GM21367 (cell line): ENCODE measurements at regions not wholly inside any gene's neighbourhood (a gene's known extent, or its start where the extent isn't known, plus 50 kb on each side); places are given as distances from the start of the nearest gene placed in this dataset.
"Not testable (repeated sequence)": the region's sequence is repeated elsewhere in the genome, so short reads cannot be mapped to it uniquely, and the experiment has no call there.

Experiments used
- ATAC-seq: cut with Tn5 transposase; IDR thresholded peaks from one replicate; pipeline ENCODE4 v1.9.1; 2021; ENCODE audit not compliant: unreplicated experiment

DNA sequence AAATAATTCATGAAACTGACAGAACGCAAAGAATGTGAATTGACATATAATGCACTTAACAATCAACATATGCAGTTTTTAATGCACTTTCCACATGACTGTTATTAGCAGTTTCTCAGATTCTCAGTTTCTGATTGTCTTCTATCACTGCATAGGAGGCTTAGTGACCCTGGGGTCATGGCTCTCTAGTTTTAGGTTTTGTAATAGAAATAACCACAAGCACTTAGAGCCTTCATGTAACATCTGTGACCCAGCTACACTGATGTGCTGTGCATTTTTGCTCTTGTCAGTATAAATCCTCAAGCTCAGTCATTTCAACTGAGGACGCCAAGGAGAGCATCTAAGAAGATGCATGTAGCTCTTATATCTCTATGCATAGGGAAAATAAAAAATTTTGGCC lies 163.1 kb upstream of the IZUMO3 start:
- no peak for ATAC-seq

DNA sequence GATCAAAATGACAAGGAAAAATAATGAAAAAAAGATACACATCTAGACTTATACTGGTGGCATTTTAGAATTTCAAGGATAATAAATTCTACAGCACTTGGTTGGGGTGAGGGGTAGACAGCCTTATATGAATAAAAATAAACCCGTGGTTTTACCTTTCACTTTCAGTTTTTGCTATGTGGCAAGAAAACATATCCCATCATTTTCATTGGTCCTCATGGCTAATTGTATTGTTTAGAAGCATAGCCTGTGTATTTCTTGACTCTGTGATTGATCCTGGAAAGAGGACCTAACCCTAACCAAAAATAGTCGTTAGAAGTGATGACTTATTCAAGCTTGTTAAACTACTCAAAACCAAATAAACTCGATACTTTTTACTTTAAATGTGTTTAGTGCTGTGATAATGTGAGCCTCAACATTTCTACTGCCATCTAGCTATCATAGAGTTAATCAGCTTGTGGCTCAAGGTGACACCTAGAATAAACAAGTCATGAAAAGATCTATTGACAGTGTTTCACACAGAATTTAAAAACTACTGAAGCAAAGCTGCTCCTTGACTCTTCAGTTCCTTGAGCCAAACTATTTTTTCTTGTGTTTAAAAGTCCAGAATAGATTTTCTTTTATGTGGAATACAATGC lies 153.3 kb upstream of the IZUMO3 start:
- ATAC-seq: no peak

DNA sequence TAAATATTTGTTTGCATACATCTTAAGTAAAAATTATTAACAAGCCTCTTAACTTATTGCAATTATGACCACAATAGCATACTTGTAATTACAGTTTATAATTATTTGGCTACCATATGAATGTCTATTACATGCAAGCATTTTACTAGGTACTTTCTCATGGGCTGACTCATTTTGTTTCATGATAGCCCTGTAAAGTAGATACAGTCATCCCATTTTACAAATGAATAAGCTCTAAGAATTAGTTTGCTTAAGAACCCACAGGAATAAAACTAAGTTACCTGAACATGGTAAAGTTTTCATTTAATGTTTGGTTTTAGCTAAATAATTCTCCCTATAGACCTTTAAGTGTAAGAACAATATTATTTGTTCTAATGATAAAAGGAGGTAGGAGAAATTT lies 126.6 kb upstream of the IZUMO3 start:
- ATAC-seq: no peak

DNA sequence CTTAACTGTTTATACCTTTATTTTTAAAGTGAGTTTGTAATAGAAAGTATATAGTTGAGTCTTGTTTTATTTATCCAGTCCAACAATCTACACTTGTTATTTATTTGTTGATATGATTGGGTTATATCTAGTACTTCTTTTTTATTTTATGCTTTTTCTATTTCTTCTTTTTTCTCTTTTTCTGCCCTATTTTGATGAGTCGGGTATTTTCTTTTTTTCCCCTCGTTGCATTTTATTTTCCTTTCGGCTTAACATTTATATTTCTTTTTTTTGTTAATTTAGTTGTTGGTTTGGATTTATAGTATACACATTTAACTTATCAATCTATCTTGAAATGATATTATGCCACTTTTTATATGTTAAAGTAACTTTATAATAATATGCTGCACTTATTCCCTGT lies 111.7 kb upstream of the IZUMO3 start:
- ATAC-seq: no peak

DNA sequence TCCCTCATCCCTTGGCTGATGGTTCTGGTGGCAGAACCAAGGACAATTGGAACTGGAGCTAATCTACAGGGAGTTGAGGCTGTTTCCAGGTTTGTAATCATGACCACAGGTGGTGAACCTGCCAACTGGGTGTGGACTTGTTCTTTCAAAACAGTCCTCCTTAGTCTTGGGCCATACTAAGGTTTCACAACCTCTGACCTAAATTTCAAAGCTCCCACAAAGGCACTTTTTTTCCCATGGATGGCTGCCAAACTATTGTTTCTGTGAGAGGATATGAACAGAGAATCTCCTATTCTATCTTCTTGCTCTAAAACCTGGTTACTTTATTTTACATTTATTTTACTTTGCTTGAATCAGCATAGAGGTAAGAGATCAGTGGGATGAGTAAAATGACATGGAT lies 106.5 kb upstream of the IZUMO3 start:
- ATAC-seq: no peak

DNA sequence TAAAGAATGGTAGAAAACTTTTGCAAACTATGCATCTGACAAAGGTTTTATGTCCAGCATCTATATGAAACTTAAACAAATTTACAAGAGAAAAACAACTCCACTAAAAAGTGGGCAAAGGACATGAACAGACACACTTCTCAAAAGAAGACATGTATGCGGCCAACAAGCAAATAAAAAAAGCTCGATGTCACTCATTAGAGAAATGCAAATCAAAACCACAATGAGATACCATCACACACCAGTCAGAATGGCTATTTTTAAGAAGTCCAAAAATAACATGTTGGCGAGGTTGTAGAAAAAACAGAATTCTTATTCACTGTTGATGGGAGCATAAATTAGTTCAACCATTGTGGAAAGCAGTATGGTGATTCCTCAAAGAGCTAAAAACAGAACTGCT lies 83.1 kb upstream of the IZUMO3 start:
- not testable (repeated sequence) for ATAC-seq

DNA sequence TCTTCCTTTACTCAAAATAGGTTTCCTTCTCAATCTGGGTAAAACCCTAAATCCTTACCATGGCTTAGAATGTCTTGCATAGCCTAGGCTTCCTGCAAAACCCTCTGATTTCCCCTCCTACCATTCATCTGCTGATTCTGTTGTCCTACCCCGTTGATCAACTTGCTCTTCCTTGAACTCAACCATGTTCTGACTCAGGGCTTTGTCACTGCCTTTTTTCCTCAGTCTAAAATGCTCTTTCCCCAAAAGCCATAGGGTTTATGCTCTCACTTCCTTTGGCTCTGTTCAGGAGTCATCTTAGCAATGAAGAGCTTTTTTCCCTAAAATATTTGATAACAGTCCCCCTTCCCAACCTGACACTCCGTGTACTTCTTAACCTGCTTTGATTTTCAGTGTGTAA lies 79.4 kb upstream of the IZUMO3 start:
- ATAC-seq: no peak

DNA sequence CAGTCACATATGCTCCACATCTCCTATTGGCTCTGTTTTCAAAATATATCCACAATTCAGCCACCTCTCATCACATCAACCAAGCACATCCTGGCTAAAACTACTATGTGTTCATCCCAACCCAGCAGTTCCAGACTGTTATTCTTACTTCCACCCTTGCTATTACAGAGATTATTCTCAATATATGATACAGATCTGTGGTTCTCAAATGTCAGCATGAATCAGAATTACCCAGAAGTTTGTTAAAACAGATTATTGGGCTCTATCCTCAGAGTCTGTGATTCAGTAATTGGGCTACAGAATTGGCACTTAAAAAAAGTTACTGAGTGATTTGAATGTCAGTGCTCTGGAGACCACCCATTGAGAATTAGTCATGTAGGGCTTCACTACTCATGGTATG lies 78.8 kb upstream of the IZUMO3 start:
- no peak for ATAC-seq

DNA sequence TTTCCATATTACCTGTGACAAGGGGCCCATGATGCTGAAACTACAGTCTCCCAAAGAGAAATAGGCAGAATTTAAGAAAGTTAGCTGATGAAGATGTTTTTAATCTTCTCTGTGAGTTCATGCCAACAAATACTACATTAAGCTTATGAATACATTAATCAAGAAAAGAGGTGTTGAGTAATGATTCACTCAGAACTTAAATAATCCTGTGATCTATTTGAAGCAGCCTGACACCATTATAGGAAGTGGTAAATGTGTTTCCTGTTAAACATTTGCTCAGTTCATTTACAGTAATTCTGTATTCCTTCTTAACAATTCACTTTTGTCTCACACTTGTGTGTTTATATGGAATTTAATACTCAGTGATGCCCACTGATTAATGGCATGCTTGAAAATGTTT lies 75.0 kb upstream of the IZUMO3 start:
- ATAC-seq: no peak

DNA sequence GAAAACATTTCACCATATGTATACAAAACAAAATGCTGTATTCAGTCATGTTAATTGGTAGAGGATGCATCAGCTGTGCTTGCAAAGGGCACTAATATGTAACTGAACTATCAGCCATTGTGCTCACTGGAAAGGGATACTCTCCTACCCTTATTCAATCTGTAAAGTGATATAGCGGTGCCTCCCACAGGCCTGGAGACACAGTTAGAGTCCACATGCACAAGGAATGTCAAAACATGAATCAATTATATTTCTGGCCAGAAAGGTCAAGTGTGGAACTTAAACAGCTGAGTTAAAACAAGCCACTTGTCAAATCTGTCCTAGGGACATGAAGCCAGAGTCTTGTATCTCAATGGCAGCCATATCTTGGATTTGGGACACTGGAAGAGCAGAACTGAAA lies 71.2 kb upstream of the IZUMO3 start:
- ATAC-seq: no peak

DNA sequence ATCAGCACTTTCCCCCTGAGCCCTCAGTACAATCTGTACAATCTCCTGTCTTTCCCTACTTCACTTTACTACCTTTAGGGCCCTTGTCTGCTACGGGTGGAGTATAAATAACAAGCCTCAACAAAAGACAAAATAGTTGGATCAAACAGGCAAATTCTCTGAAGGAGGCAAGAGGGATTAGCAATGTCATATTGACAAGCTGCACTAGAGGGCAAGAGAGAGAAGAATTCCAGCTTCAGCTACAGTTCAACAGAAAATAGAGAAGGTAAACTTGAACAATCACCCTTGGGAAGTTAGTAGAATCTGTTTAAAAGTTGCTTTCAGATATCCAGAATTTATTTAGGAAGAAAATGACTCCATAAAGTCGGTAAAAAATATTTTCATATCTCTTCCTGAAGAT lies 68.4 kb upstream of the IZUMO3 start:
- ATAC-seq: no peak

DNA sequence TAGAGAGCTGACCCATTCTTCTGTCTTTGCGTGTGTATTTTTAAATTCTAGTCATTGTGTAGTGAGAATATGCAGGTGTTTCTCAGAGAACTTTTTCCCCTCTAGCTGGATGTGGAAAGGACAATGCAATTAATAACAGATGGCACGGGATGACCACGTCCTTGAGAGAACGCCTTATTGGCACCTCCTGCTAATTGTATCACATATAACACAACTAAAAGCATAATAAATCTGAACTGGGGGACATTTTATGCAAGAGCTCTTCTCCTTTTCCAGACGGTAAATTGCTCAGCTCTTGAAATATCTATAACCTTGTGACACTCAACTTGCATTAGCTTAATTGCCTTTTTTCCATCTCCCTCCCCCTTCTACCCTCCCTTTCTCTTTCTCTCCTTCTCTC lies 62.9 kb upstream of the IZUMO3 start:
- ATAC-seq: no peak

DNA sequence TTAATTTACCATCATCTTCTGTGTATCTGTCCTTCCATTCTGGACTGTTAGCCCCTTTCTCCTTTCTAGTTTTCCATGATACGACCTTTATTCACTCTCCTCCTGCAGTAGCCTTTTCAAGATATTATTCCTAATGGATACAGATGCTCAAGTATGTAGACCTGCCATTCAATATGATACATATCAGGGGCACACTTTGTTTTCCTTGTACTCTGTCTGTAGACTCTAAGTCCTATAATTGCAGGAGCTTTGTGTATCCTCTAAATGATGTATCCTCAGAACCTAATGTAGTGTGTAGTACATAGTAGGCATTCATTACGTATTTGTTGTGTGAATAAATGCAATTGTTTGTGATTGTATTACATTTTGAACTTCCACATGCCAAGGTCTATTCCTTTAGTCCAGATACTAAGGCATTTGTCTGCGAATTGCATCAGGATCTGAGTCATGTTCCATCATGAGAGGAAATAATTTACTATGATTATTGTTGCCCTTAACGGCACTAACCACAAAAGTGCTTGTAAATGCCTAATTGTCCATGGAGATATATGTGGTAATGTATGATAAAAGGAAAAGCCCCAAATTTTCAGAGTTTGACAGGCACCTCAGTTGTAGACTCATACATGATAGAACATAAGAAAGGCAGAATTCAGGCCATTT lies 57.1 kb upstream of the IZUMO3 start:
- ATAC-seq: no peak
